Lower lobe of right lung (tissue), 2 donors: ENCODE measurements at regions not wholly inside any gene's neighbourhood (a gene's known extent, or its start where the extent isn't known, plus 50 kb on each side); places are given as distances from the start of the nearest gene placed in this dataset.
"Not testable (repeated sequence)": the region's sequence is repeated elsewhere in the genome, so short reads cannot be mapped to it uniquely, and the experiment has no call there.

Source experiments
- ATAC-seq, 2 donors: fragments of 200-7000 bp; cut with Tn5 transposase; one replicate each; pipeline ENCODE4 v1.9.1; 2020 to 2022; ENCODE audit warnings: mild to moderate bottlenecking in 2 of 2, moderate library complexity in 2 of 2
- DNase-seq: peaks from one replicate; pipeline ENCODE4 v3.0.0-alpha.2; 2020
- H3K27ac ChIP-seq: fragments of 200-600 bp; one replicate; pipeline ENCODE4 v1.8.0; 2022
- H3K27me3 ChIP-seq: fragments of 200-600 bp; one replicate; pipeline ENCODE4 v1.8.0; 2022; ENCODE audit warnings: low read depth
- H3K36me3 ChIP-seq: fragments of 200-600 bp; one replicate; pipeline ENCODE4 v1.8.0; 2022; ENCODE audit warnings: mild to moderate bottlenecking
- H3K4me1 ChIP-seq: fragments of 200-600 bp; one replicate; pipeline ENCODE4 v1.8.0; 2022
- H3K4me3 ChIP-seq: fragments of 200-600 bp; one replicate; pipeline ENCODE4 v1.8.0; 2022; ENCODE audit warnings: mild to moderate bottlenecking
- H3K9me3 ChIP-seq: fragments of 200-600 bp; one replicate; pipeline ENCODE4 v1.8.0; 2022
- CTCF ChIP-seq: fragments of 200-600 bp; IDR thresholded peaks from one replicate; pipeline ENCODE4 v1.8.0; 2022; ENCODE audit warnings: antibody characterized with exemption, mild to moderate bottlenecking
- intact Hi-C: fragments of 100-400 bp; cut with DNase I; formaldehyde crosslinking; loops from one replicate; pipeline ENCODE4 v1.11.0; 2022
- donor health status: DM: no; HTN: yes; CAD: no; lungs with severe emphysema.

DNA sequence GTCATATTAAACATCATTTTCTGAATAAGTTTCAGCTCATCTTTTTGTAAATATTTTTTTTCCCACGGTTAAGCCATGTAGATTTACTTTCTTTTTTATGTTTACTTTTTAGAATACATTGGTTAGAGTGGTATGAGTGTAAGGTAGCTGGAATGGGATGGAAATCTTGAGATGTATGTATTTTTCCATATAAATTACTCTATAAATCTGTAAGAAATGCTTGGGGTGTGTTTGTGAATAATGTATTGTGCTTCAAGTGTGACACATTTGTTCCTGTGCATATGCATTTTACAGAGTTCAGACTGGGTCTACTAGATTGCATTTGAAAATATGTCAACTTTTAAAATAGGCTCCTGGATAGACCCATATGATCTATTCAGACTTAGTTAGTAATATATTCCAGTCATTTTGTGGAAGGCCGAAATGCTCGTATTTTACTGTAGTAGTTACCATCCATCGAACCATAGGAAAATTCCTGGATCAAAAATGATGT lies 756.8 kb downstream of the RAPGEF2 start:
- Histone ChIP-seq H3K36me3 (no peaks in the 10 kb centered on the region), H3K4me3 (no peak overlapping the region), H3K9me3 (no peaks in the 10 kb centered on the region), H3K4me1 (no peaks in the 10 kb centered on the region), H3K27ac (no peak overlapping the region), H3K27me3 (no peaks in the 10 kb centered on the region)
- ATAC-seq (no peak), DNase-seq (no peak)
- intact Hi-C loops: no loop called here
- no peak for TF ChIP-seq CTCF

DNA sequence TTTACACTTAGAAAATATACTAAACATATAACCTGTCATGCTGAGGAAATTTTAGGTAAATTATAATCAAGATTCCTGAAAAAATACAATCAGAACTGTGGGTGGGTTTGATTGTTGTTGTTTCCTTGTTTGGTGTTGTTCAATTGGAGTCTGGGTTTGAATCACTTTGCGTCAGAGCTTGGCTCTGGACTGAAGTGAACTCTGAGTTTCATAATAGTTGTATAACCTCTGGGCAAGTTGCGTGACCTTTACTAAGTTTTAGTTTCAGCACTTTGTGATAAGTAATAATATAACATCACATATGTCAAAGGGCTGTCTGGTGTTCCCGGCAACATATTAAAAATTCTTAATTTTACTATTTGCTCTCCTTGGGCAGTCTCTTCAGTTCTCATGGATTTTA lies 758.1 kb downstream of the RAPGEF2 start:
- intact Hi-C loops: no loop called here
- Histone ChIP-seq H3K36me3 (no peaks in the 10 kb centered on the region), H3K27me3 (no peaks in the 10 kb centered on the region), H3K4me1 (no peaks in the 10 kb centered on the region), H3K9me3 (no peaks in the 10 kb centered on the region), H3K4me3 (no peak overlapping the region), H3K27ac (no peak overlapping the region)
- no peak for DNase-seq
- ATAC-seq: no peak
- TF ChIP-seq CTCF: no peak

DNA sequence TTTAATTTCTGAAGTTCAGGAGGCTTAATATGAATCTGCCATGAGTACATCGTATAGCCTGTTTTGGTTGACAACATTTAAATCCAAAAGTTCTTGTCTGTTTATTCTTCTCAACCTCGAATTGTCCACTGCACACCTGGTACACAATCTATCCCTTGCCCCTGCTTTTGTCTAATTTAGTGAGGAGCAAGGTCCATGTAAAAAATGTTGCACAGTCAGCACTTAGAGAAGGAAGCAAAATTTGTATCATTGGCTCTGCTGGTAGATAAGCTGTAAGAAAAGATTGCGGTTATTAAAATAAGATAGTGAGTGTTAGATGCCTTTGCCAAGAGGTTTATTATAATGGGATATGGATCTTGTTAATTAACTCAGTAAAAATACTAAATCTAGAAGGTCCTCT lies 761.5 kb downstream of the RAPGEF2 start:
- H3K27ac ChIP-seq: no peak overlapping the region
- H3K4me3 ChIP-seq: no peak overlapping the region
- H3K36me3 ChIP-seq: no peaks in the 10 kb centered on the region
- no peaks in the 10 kb centered on the region for H3K4me1 ChIP-seq
- no peak for TF ChIP-seq CTCF
- no peaks in the 10 kb centered on the region for H3K9me3 ChIP-seq
- ATAC-seq (no peak), DNase-seq (no peak)
- H3K27me3 ChIP-seq: no peaks in the 10 kb centered on the region
- intact Hi-C loops: no loop called here

GRCh38 chr4:159867673-159868072 lies 764.8 kb downstream of the RAPGEF2 start:
- Histone ChIP-seq H3K27me3 (no peaks in the 10 kb centered on the region), H3K36me3 (no peaks in the 10 kb centered on the region), H3K4me1 (no peaks in the 10 kb centered on the region), H3K4me3 (no peak overlapping the region), H3K27ac (no peak overlapping the region), H3K9me3 (no peaks in the 10 kb centered on the region)
- intact Hi-C loops: no loop called here
- no peak for DNase-seq
- no peak for ATAC-seq
- TF ChIP-seq CTCF: no peak

DNA sequence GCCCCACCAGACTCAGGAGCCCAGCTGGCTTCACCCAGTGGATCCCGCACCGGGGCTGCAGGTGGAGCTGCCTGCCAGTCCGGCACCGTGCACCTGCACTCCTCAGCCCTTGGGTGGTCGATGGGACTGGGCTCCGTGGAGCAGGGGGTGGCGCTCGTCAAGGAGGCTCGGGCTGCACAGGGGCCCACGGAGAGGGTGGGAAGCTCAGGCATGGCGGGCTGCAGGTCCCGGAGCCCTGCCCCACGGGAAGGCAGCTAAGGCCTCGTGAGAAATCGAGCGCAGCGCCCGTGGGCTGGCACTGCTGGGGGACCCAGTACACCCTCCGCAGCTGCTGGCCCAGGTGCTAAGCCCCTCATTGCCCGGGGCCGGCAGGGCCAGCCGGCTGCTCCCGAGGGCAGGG lies 766.1 kb downstream of the RAPGEF2 start:
- H3K36me3 ChIP-seq, H3K27ac ChIP-seq, DNase-seq, H3K4me1 ChIP-seq, H3K27me3 ChIP-seq, intact Hi-C loops, H3K4me3 ChIP-seq, H3K9me3 ChIP-seq, ATAC-seq: not testable (repeated sequence)

DNA sequence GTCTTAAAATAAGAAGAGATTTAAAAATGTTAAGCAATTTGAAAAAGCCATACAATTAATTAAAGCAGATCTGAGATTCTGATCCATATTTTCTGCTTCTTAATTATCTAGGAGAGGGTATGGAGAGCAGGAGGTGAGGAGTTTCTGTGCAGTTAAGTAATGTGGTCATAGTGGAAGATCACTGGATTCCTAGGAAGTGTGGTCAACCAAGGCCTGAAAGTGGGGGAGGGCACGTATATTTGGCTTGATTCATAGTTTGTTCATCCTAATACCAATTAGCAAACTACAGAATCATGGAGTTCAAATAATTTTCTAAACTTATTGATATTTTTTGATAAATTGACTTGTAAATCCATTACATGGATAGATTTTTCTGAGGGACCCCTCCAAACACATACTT lies 768.3 kb downstream of the RAPGEF2 start:
- Histone ChIP-seq H3K9me3 (no peaks in the 10 kb centered on the region), H3K27ac (no peak overlapping the region), H3K4me3 (no peak overlapping the region), H3K27me3 (no peaks in the 10 kb centered on the region), H3K36me3 (no peaks in the 10 kb centered on the region), H3K4me1 (no peaks in the 10 kb centered on the region)
- DNase-seq (no peak), ATAC-seq (no peak)
- no peak for TF ChIP-seq CTCF
- intact Hi-C loops: no loop called here
